ENCODE measurements at regions not wholly inside any gene's neighbourhood (a gene's known extent, or its start where the extent isn't known, plus 50 kb on each side); places are given as distances from the start of the nearest gene placed in this dataset.
"Not testable (repeated sequence)": the region's sequence is repeated elsewhere in the genome, so short reads cannot be mapped to it uniquely, and the experiment has no call there.

DNA sequence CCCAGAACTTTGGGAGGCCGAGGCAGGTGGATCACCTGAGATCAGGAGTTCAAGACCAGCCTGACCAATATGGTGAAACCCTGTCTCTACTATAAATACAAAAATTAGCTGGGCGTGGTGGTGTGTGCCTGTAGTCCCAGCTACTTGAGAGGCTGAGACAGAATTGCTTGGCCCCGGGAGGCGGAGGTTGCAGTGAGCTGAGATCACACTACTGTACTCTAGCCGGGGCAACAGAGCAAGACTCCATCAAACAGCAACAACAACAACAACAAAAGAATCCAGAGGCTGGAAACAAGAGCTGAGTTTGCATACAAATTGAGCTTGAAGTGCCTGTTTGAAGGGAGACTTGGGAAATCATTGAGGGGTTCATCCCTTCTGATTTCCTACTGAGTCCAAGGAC is 52.9 kb upstream of the TAC4 start:
- TF ChIP-seq, protein P1, sequence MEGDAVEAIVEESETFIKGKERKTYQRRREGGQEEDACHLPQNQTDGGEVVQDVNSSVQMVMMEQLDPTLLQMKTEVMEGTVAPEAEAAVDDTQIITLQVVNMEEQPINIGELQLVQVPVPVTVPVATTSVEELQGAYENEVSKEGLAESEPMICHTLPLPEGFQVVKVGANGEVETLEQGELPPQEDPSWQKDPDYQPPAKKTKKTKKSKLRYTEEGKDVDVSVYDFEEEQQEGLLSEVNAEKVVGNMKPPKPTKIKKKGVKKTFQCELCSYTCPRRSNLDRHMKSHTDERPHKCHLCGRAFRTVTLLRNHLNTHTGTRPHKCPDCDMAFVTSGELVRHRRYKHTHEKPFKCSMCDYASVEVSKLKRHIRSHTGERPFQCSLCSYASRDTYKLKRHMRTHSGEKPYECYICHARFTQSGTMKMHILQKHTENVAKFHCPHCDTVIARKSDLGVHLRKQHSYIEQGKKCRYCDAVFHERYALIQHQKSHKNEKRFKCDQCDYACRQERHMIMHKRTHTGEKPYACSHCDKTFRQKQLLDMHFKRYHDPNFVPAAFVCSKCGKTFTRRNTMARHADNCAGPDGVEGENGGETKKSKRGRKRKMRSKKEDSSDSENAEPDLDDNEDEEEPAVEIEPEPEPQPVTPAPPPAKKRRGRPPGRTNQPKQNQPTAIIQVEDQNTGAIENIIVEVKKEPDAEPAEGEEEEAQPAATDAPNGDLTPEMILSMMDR (IDR thresholded peaks at IDR 0.05; ENCODE audit: insufficient read depth, low read length) = not testable (repeated sequence)
- not testable (repeated sequence) for TF ChIP-seq POLR2AphosphoS5 (IDR thresholded peaks at IDR 0.05; ENCODE audit: low read depth); GABPA (IDR thresholded peaks at IDR 0.05; ENCODE audit: low read depth); SPI1 (IDR thresholded peaks at IDR 0.05; ENCODE audit: borderline replicate concordance, low read depth)
- TF ChIP-seq, protein P2, sequence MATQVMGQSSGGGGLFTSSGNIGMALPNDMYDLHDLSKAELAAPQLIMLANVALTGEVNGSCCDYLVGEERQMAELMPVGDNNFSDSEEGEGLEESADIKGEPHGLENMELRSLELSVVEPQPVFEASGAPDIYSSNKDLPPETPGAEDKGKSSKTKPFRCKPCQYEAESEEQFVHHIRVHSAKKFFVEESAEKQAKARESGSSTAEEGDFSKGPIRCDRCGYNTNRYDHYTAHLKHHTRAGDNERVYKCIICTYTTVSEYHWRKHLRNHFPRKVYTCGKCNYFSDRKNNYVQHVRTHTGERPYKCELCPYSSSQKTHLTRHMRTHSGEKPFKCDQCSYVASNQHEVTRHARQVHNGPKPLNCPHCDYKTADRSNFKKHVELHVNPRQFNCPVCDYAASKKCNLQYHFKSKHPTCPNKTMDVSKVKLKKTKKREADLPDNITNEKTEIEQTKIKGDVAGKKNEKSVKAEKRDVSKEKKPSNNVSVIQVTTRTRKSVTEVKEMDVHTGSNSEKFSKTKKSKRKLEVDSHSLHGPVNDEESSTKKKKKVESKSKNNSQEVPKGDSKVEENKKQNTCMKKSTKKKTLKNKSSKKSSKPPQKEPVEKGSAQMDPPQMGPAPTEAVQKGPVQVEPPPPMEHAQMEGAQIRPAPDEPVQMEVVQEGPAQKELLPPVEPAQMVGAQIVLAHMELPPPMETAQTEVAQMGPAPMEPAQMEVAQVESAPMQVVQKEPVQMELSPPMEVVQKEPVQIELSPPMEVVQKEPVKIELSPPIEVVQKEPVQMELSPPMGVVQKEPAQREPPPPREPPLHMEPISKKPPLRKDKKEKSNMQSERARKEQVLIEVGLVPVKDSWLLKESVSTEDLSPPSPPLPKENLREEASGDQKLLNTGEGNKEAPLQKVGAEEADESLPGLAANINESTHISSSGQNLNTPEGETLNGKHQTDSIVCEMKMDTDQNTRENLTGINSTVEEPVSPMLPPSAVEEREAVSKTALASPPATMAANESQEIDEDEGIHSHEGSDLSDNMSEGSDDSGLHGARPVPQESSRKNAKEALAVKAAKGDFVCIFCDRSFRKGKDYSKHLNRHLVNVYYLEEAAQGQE (IDR thresholded peaks at IDR 0.05; ENCODE audit: insufficient replicate concordance, low read depth) = not testable (repeated sequence)
